ENCODE measurements at regions not wholly inside any gene's neighbourhood (a gene's known extent, or its start where the extent isn't known, plus 50 kb on each side); places are given as distances from the start of the nearest gene placed in this dataset.
"Not testable (repeated sequence)": the region's sequence is repeated elsewhere in the genome, so short reads cannot be mapped to it uniquely, and the experiment has no call there.

GRCh38 chr2:183456177-183456576 is 331.9 kb downstream of the NUP35 start:
- no peak overlapping the region for H3K9ac ChIP-seq (ENCODE audit: low read length)

GRCh38 chr2:183458460-183458859 is 334.2 kb downstream of the NUP35 start:
- no peaks in the 10 kb centered on the region for H3K27me3 ChIP-seq (ENCODE audit: control insufficient read depth, insufficient read depth, low read length)
- no peak overlapping the region for H3K4me3 ChIP-seq (ENCODE audit: low read depth, low read length)
- H3K27ac ChIP-seq (ENCODE audit: low read depth, low read length), result no peak overlapping the region
- no peaks in the 10 kb centered on the region for H3K36me3 ChIP-seq (ENCODE audit: control insufficient read depth, insufficient read depth, low read length)
- H3K9ac ChIP-seq (ENCODE audit: low read length), result no peak overlapping the region
- no peaks in the 10 kb centered on the region for H3K4me1 ChIP-seq (ENCODE audit: control insufficient read depth, insufficient read depth, low read length)
- no peaks in the 10 kb centered on the region for H3K9me3 ChIP-seq (ENCODE audit: control insufficient read depth, insufficient read depth, low read depth, low read length)

More at GRCh38 chr2:183456177-183456576, 331.9 kb downstream of the NUP35 start:
- H3K27ac ChIP-seq (ENCODE audit: low read depth, low read length), result no peak overlapping the region
- H3K36me3 ChIP-seq (ENCODE audit: control insufficient read depth, insufficient read depth, low read length), result no peaks in the 10 kb centered on the region
- no peaks in the 10 kb centered on the region for H3K4me1 ChIP-seq (ENCODE audit: control insufficient read depth, insufficient read depth, low read length)
- H3K4me3 ChIP-seq (ENCODE audit: low read depth, low read length), result no peak overlapping the region
- no peaks in the 10 kb centered on the region for H3K27me3 ChIP-seq (ENCODE audit: control insufficient read depth, insufficient read depth, low read length)
- no peaks in the 10 kb centered on the region for H3K9me3 ChIP-seq (ENCODE audit: control insufficient read depth, insufficient read depth, low read depth, low read length)

GRCh38 chr2:183459466-183459865 is 335.2 kb downstream of the NUP35 start:
- Histone ChIP-seq H3K9me3 (ENCODE audit: control insufficient read depth, insufficient read depth, low read depth, low read length) (no peaks in the 10 kb centered on the region), H3K36me3 (ENCODE audit: control insufficient read depth, insufficient read depth, low read length) (no peaks in the 10 kb centered on the region), H3K4me1 (ENCODE audit: control insufficient read depth, insufficient read depth, low read length) (no peaks in the 10 kb centered on the region), H3K27ac (ENCODE audit: low read depth, low read length) (no peak overlapping the region), H3K9ac (ENCODE audit: low read length) (no peak overlapping the region), H3K27me3 (ENCODE audit: control insufficient read depth, insufficient read depth, low read length) (no peaks in the 10 kb centered on the region), H3K4me3 (ENCODE audit: low read depth, low read length) (no peak overlapping the region)

- Histone ChIP-seq H3K27ac (ENCODE audit: low read depth, low read length) (no peak overlapping the region), H3K4me3 (ENCODE audit: low read depth, low read length) (no peak overlapping the region), H3K9ac (ENCODE audit: low read length) (no peak overlapping the region), H3K27me3 (ENCODE audit: control insufficient read depth, insufficient read depth, low read length) (no peaks in the 10 kb centered on the region), H3K36me3 (ENCODE audit: control insufficient read depth, insufficient read depth, low read length) (no peaks in the 10 kb centered on the region), H3K9me3 (ENCODE audit: control insufficient read depth, insufficient read depth, low read depth, low read length) (no peaks in the 10 kb centered on the region), H3K4me1 (ENCODE audit: control insufficient read depth, insufficient read depth, low read length) (no peaks in the 10 kb centered on the region)
Observed at GRCh38 chr2:183463821-183464220, 339.6 kb downstream of the NUP35 start.

GRCh38 chr2:183465048-183465447 is 340.8 kb downstream of the NUP35 start:
- no peaks in the 10 kb centered on the region for H3K4me1 ChIP-seq (ENCODE audit: control insufficient read depth, insufficient read depth, low read length)

GRCh38 chr2:183474912-183475695 is 350.9 kb downstream of the NUP35 start:
- Histone ChIP-seq H3K4me3 (ENCODE audit: low read depth, low read length) (no peak overlapping the region), H3K9ac (ENCODE audit: low read length) (no peak overlapping the region), H3K27ac (ENCODE audit: low read depth, low read length) (no peak overlapping the region), H3K27me3 (ENCODE audit: control insufficient read depth, insufficient read depth, low read length) (no peaks in the 10 kb centered on the region), H3K36me3 (ENCODE audit: control insufficient read depth, insufficient read depth, low read length) (no peaks in the 10 kb centered on the region), H3K9me3 (ENCODE audit: control insufficient read depth, insufficient read depth, low read depth, low read length) (peaks cover 5% of the 10 kb centered on the region), H3K4me1 (ENCODE audit: control insufficient read depth, insufficient read depth, low read length) (no peaks in the 10 kb centered on the region)

More at GRCh38 chr2:183465048-183465447, 340.8 kb downstream of the NUP35 start:
- no peak overlapping the region for H3K27ac ChIP-seq (ENCODE audit: low read depth, low read length)
- H3K9me3 ChIP-seq (ENCODE audit: control insufficient read depth, insufficient read depth, low read depth, low read length), result no peaks in the 10 kb centered on the region
- H3K4me3 ChIP-seq (ENCODE audit: low read depth, low read length), result no peak overlapping the region
- no peaks in the 10 kb centered on the region for H3K27me3 ChIP-seq (ENCODE audit: control insufficient read depth, insufficient read depth, low read length)
- no peak overlapping the region for H3K9ac ChIP-seq (ENCODE audit: low read length)
- H3K36me3 ChIP-seq (ENCODE audit: control insufficient read depth, insufficient read depth, low read length), result no peaks in the 10 kb centered on the region

GRCh38 chr2:183476490-183476889 is 352.2 kb downstream of the NUP35 start:
- no peak overlapping the region for H3K4me3 ChIP-seq (ENCODE audit: low read depth, low read length)
- peaks cover 8% of the 10 kb centered on the region for H3K9me3 ChIP-seq (ENCODE audit: control insufficient read depth, insufficient read depth, low read depth, low read length)
- H3K4me1 ChIP-seq (ENCODE audit: control insufficient read depth, insufficient read depth, low read length), result no peaks in the 10 kb centered on the region
- no peak overlapping the region for H3K27ac ChIP-seq (ENCODE audit: low read depth, low read length)
- H3K27me3 ChIP-seq (ENCODE audit: control insufficient read depth, insufficient read depth, low read length), result no peaks in the 10 kb centered on the region
- no peaks in the 10 kb centered on the region for H3K36me3 ChIP-seq (ENCODE audit: control insufficient read depth, insufficient read depth, low read length)
- no peak overlapping the region for H3K9ac ChIP-seq (ENCODE audit: low read length)

- Histone ChIP-seq H3K4me3 (ENCODE audit: low read depth, low read length) (no peak overlapping the region), H3K27me3 (ENCODE audit: control insufficient read depth, insufficient read depth, low read length) (no peaks in the 10 kb centered on the region), H3K4me1 (ENCODE audit: control insufficient read depth, insufficient read depth, low read length) (no peaks in the 10 kb centered on the region), H3K9me3 (ENCODE audit: control insufficient read depth, insufficient read depth, low read depth, low read length) (peaks cover 12% of the 10 kb centered on the region), H3K9ac (ENCODE audit: low read length) (no peak overlapping the region), H3K36me3 (ENCODE audit: control insufficient read depth, insufficient read depth, low read length) (no peaks in the 10 kb centered on the region), H3K27ac (ENCODE audit: low read depth, low read length) (no peak overlapping the region)
Observed at GRCh38 chr2:183477296-183477695, 353.1 kb downstream of the NUP35 start.

- H3K4me1 ChIP-seq (ENCODE audit: control insufficient read depth, insufficient read depth, low read length); H3K9ac ChIP-seq (ENCODE audit: low read length); H3K27me3 ChIP-seq (ENCODE audit: control insufficient read depth, insufficient read depth, low read length); H3K4me3 ChIP-seq (ENCODE audit: low read depth, low read length); H3K27ac ChIP-seq (ENCODE audit: low read depth, low read length); H3K36me3 ChIP-seq (ENCODE audit: control insufficient read depth, insufficient read depth, low read length): not testable (repeated sequence)
- H3K9me3 ChIP-seq (ENCODE audit: control insufficient read depth, insufficient read depth, low read depth, low read length), result peaks cover 15% of the 10 kb centered on the region
Observed at GRCh38 chr2:183478941-183479595, 354.8 kb downstream of the NUP35 start.

- no peaks in the 10 kb centered on the region for H3K36me3 ChIP-seq (ENCODE audit: control insufficient read depth, insufficient read depth, low read length)
- H3K27ac ChIP-seq (ENCODE audit: low read depth, low read length), result no peak overlapping the region
- H3K4me1 ChIP-seq (ENCODE audit: control insufficient read depth, insufficient read depth, low read length), result no peaks in the 10 kb centered on the region
- H3K27me3 ChIP-seq (ENCODE audit: control insufficient read depth, insufficient read depth, low read length), result no peaks in the 10 kb centered on the region
- H3K4me3 ChIP-seq (ENCODE audit: low read depth, low read length), result no peak overlapping the region
- no peak overlapping the region for H3K9ac ChIP-seq (ENCODE audit: low read length)
- peaks cover 3% of the 10 kb centered on the region; the same call in 1 of the 2 replicates for H3K9me3 ChIP-seq (ENCODE audit: control insufficient read depth, insufficient read depth, low read depth, low read length)
Observed at GRCh38 chr2:183487326-183487725, 363.1 kb downstream of the NUP35 start.

GRCh38 chr2:183488421-183488820 is 364.2 kb downstream of the NUP35 start:
- no peaks in the 10 kb centered on the region for H3K4me1 ChIP-seq (ENCODE audit: control insufficient read depth, insufficient read depth, low read length)
- H3K36me3 ChIP-seq (ENCODE audit: control insufficient read depth, insufficient read depth, low read length), result no peaks in the 10 kb centered on the region
- H3K9ac ChIP-seq (ENCODE audit: low read length), result no peak overlapping the region
- peaks cover 3% of the 10 kb centered on the region; the same call in 1 of the 2 replicates for H3K9me3 ChIP-seq (ENCODE audit: control insufficient read depth, insufficient read depth, low read depth, low read length)
- H3K4me3 ChIP-seq (ENCODE audit: low read depth, low read length), result no peak overlapping the region
- H3K27ac ChIP-seq (ENCODE audit: low read depth, low read length), result no peak overlapping the region
- H3K27me3 ChIP-seq (ENCODE audit: control insufficient read depth, insufficient read depth, low read length), result no peaks in the 10 kb centered on the region
